ENCODE measurements at regions not wholly inside any gene's neighbourhood (a gene's known extent, or its start where the extent isn't known, plus 50 kb on each side); places are given as distances from the start of the nearest gene placed in this dataset.
"Not testable (repeated sequence)": the region's sequence is repeated elsewhere in the genome, so short reads cannot be mapped to it uniquely, and the experiment has no call there.

- DNase-seq (ENCODE audit: low spot score) = no peak
Observed at GRCh38 chr20:40073535-40074111, 615.4 kb downstream of the MAFB start.

- DNase-seq (ENCODE audit: low spot score) = no peak
Observed at GRCh38 chr20:40072907-40073306, 616.1 kb downstream of the MAFB start.

GRCh38 chr20:40056171-40056570 lies 632.9 kb downstream of the MAFB start:
- no peak for DNase-seq (ENCODE audit: low spot score)

- DNase-seq (ENCODE audit: low spot score) = no peak
Observed at GRCh38 chr20:40055711-40056110, 633.3 kb downstream of the MAFB start.

- DNase-seq (ENCODE audit: low spot score) = no peak
Observed at GRCh38 chr20:40054311-40054710, 634.7 kb downstream of the MAFB start.

GRCh38 chr20:40050596-40050995 lies 638.4 kb downstream of the MAFB start:
- DNase-seq (ENCODE audit: low spot score) = no peak

- no peak for DNase-seq (ENCODE audit: low spot score)
Observed at GRCh38 chr20:40049854-40050253, 639.2 kb downstream of the MAFB start.

- DNase-seq (ENCODE audit: low spot score) = no peak
Observed at GRCh38 chr20:40046703-40047102, 642.3 kb downstream of the MAFB start.

- no peak for DNase-seq (ENCODE audit: low spot score)
Observed at GRCh38 chr20:40037511-40037910, 651.5 kb downstream of the MAFB start.

- DNase-seq (ENCODE audit: low spot score) = no peak
Observed at GRCh38 chr20:40029589-40029988, 659.4 kb downstream of the MAFB start.

GRCh38 chr20:40019510-40019909 lies 669.5 kb downstream of the MAFB start:
- DNase-seq (ENCODE audit: low spot score) = no peak

GRCh38 chr20:40017765-40018164 lies 671.3 kb downstream of the MAFB start:
- DNase-seq (ENCODE audit: low spot score) = no peak

- no peak for DNase-seq (ENCODE audit: low spot score)
Observed at GRCh38 chr20:40016890-40017289, 672.1 kb downstream of the MAFB start.

- DNase-seq (ENCODE audit: low spot score) = no peak
Observed at GRCh38 chr20:40016392-40016791, 672.6 kb downstream of the MAFB start.

GRCh38 chr20:40012026-40012425 lies 677.0 kb downstream of the MAFB start:
- DNase-seq (ENCODE audit: low spot score) = not testable (repeated sequence)

- DNase-seq (ENCODE audit: low spot score) = no peak
Observed at GRCh38 chr20:40010483-40010882, 678.6 kb downstream of the MAFB start.

- no peak for DNase-seq (ENCODE audit: low spot score)
Observed at GRCh38 chr20:40009542-40009941, 679.5 kb downstream of the MAFB start.

- no peak for DNase-seq (ENCODE audit: low spot score)
Observed at GRCh38 chr20:40008177-40008576, 680.9 kb downstream of the MAFB start.

- no peak for DNase-seq (ENCODE audit: low spot score)
Observed at GRCh38 chr20:40006168-40006860, 682.7 kb downstream of the MAFB start.

- not testable (repeated sequence) for DNase-seq (ENCODE audit: low spot score)
Observed at GRCh38 chr20:40004092-40004491, 684.9 kb downstream of the MAFB start.

- no peak for DNase-seq (ENCODE audit: low spot score)
Observed at GRCh38 chr20:39993742-39994141, 695.3 kb downstream of the MAFB start.

- DNase-seq (ENCODE audit: low spot score) = no peak
Observed at GRCh38 chr20:39990692-39991091, 698.3 kb downstream of the MAFB start.

GRCh38 chr20:39988991-39989390 lies 700.0 kb downstream of the MAFB start:
- DNase-seq (ENCODE audit: low spot score) = no peak

All from cerebellar cortex (tissue), 1 donor.